ENCODE measurements at regions not wholly inside any gene's neighbourhood (a gene's known extent, or its start where the extent isn't known, plus 50 kb on each side); places are given as distances from the start of the nearest gene placed in this dataset.

DNA sequence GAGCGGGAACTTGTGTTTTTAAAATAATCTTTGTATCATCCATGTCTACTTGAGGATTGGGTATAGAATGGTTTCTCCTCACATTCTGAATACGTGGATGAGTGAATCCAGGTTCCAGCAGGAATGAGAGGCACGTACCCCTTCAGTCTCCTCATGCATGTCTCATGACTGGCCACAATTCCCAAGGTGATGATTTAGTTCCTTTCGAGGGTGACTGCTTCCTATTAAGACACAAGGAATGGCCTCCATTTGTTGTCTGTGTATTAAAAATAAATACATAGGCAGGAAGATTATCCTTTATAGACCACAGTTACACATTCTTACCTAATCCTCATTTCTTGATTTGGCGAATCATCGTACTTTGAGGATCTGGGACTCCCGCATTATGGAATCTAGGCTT, 217.0 kb upstream of the LRIG1 start:
- Histone ChIP-seq H3K4me1 (no peaks in the 10 kb centered on the region), H3K27me3 (no peaks in the 10 kb centered on the region), H3K27ac (no peak overlapping the region), H3K9me3 (no peaks in the 10 kb centered on the region), H3K4me3 (no peak overlapping the region), H3K36me3 (replicated peaks in 1 of 2; ENCODE audit: insufficient read depth in 1 of 2, low read depth in 2 of 2) (no peaks in the 10 kb centered on the region)
- intact Hi-C loops (cut with DNase I), result no loop called here
- WGBS, 2 donors, result 93 to 94% methylated on average over 7 of the region's 7 CpGs
- DNase-seq, result no peak
- no peak for TF ChIP-seq CTCF (IDR thresholded peaks at IDR 0.05)
- TF ChIP-seq POLR2A (IDR thresholded peaks at IDR 0.05), result no peak
- ATAC-seq, result no peak

DNA sequence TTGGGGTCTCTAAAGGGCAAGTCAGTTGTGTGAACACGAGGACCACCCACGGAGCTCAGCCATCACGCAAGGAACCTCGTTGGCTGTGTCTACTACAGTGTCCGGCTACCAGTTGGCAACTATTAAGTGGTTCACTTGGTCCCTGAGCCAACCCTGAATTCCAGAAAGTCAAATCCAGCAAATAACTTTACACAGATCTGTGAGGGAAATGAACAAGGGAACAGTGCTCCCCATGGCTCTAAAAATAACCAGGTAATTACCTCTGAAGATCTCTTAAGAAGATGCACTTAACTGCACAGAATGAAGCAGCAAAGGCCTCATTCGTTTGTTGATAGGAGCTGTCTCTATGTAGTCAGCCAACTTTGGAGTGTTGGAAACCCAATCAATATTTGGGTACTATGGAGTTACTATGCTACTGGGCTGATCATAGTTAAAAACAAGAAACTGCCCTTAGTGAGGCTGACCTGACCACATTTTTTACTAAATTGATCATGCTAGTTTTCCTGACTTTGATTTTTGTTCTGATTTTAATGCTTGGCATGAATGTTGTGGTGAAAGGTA, 219.1 kb upstream of the LRIG1 start:
- ATAC-seq (no peak), DNase-seq (no peak)
- TF ChIP-seq POLR2A (IDR thresholded peaks at IDR 0.05), result no peak
- TF ChIP-seq CTCF (IDR thresholded peaks at IDR 0.05), result no peak
- H3K36me3 ChIP-seq (replicated peaks in 1 of 2; ENCODE audit: insufficient read depth in 1 of 2, low read depth in 2 of 2), result no peaks in the 10 kb centered on the region
- no peaks in the 10 kb centered on the region for H3K9me3 ChIP-seq
- no peak overlapping the region for H3K4me3 ChIP-seq
- 87 to 92% methylated on average over 6 of the region's 6 CpGs for WGBS, 2 donors
- H3K27me3 ChIP-seq, result no peaks in the 10 kb centered on the region
- intact Hi-C loops (cut with DNase I), result no loop called here
- no peaks in the 10 kb centered on the region for H3K4me1 ChIP-seq
- H3K27ac ChIP-seq, result no peak overlapping the region

DNA sequence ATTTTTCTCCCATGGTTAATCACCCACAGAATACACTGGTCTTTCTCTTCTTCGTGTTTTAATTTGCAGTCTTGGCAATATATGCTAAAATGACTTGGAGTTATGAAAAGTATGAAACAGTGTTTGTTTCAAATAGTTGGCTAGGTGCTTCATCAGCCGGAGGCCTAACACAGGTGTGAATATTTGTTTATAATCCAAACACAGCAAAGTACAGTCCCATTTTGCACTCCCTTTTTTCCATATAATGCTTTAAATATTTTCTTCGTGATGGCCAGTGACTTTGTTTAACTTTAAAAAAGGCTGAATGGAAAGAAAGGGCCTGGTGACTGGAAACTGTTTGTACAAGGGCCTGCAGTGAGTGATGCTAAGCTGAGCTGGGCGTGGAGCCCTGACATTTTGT, 219.7 kb upstream of the LRIG1 start:
- TF ChIP-seq POLR2A (IDR thresholded peaks at IDR 0.05), result no peak
- no peak for TF ChIP-seq CTCF (IDR thresholded peaks at IDR 0.05)
- DNase-seq, result no peak

DNA sequence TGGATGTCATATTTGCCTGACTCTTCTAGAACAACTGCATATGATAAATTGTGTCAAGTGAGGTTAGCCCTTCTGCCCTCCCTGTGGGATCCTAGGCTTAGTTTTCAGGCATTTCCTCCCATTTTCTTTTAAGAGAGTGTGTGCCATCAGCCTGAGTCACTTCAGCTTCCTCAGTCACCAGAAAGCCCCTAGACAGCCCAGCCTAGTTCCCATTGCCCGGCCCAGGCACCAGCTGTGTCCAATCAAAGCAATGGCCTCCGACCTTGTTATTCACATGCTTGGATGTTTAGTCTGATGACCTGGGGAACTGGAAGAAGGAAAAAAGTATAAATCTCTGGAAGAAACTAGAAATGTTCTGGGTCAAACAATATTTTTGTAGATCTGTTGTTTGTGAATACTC, 221.9 kb upstream of the LRIG1 start:
- TF ChIP-seq CTCF (IDR thresholded peaks at IDR 0.05) (no peak), POLR2A (IDR thresholded peaks at IDR 0.05) (no peak)
- H3K4me3 ChIP-seq, result no peak overlapping the region
- DNase-seq, result peak in 3 of 4 donors; percentile 11 to 23 (median 13)
- no peaks in the 10 kb centered on the region for H3K9me3 ChIP-seq
- H3K27ac ChIP-seq, result no peak overlapping the region
- H3K36me3 ChIP-seq (replicated peaks in 1 of 2; ENCODE audit: insufficient read depth in 1 of 2, low read depth in 2 of 2), result no peaks in the 10 kb centered on the region
- intact Hi-C loops (cut with DNase I), result no loop called here
- ATAC-seq, result no peak
- H3K27me3 ChIP-seq, result no peaks in the 10 kb centered on the region
- 54 to 80% methylated on average over 2 of the region's 2 CpGs for WGBS, 2 donors
- no peaks in the 10 kb centered on the region for H3K4me1 ChIP-seq

More for the DNA sequence above, 219.7 kb upstream of the LRIG1 start:
- H3K9me3 ChIP-seq, result no peaks in the 10 kb centered on the region
- intact Hi-C loops (cut with DNase I), result no loop called here
- 75 to 79% methylated on average over 4 of the region's 4 CpGs for WGBS, 2 donors
- H3K27me3 ChIP-seq, result no peaks in the 10 kb centered on the region
- no peak overlapping the region for H3K4me3 ChIP-seq
- H3K36me3 ChIP-seq (replicated peaks in 1 of 2; ENCODE audit: insufficient read depth in 1 of 2, low read depth in 2 of 2), result no peaks in the 10 kb centered on the region
- no peak for ATAC-seq
- no peak overlapping the region for H3K27ac ChIP-seq
- H3K4me1 ChIP-seq, result no peaks in the 10 kb centered on the region

DNA sequence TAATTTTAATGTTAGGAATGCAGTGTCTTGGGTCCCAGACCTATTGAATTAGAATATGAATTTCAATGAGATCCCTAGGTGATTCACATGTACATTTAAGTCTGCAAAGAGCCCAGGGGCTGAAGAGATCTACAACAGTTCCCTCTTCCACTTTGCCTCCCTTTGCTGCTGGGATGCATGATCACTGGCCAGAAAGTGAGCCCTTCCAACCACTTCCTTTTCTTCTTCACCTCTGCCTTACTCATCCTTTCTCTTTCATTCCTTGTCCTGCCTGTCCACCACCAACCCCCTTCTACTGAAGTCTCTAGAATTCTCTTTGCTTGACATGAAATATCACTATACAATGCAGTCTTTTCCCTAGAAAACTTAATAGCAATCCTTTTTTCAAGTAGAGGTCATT, 222.4 kb upstream of the LRIG1 start:
- Histone ChIP-seq H3K27ac (no peak overlapping the region), H3K4me3 (no peak overlapping the region), H3K36me3 (replicated peaks in 1 of 2; ENCODE audit: insufficient read depth in 1 of 2, low read depth in 2 of 2) (no peaks in the 10 kb centered on the region), H3K27me3 (no peaks in the 10 kb centered on the region), H3K9me3 (no peaks in the 10 kb centered on the region), H3K4me1 (no peaks in the 10 kb centered on the region)
- ATAC-seq (no peak), DNase-seq (no peak)
- intact Hi-C loops (cut with DNase I), result no loop called here
- TF ChIP-seq CTCF (IDR thresholded peaks at IDR 0.05) (no peak), POLR2A (IDR thresholded peaks at IDR 0.05) (no peak)
